ENCODE measurements at regions not wholly inside any gene's neighbourhood (a gene's known extent, or its start where the extent isn't known, plus 50 kb on each side); places are given as distances from the start of the nearest gene placed in this dataset.

DNA sequence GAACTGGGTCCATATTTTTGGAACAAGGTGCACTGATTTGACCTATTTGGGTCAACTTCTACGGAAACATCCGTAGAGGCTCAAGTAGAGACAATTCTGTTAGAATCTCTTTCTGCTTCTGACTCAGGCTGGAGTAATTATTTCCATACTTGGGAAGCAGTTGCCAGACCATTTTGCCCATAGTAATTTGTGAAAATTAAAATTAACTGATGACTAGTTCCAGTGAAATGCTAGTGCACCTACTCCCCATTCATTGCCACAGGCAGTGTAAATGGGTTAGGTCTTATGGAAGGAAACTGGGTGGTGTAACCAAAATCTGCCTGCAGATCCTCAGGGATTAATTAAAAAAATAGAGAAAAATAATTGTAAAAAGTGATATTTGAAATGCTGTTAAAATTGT, 201.1 kb downstream of the TENT4A start:
- Histone ChIP-seq H3K36me3 (ENCODE audit: insufficient read depth, low read length) (no peaks in the 10 kb centered on the region), H4K20me1 (ENCODE audit: insufficient read depth, low read length) (no peaks in the 10 kb centered on the region), H3K4me1 (ENCODE audit: insufficient read depth, low read length, poor library complexity, severe bottlenecking) (no peaks in the 10 kb centered on the region), H3K4me2 (ENCODE audit: low read length) (no peak overlapping the region), H3K4me3 (ENCODE audit: low read depth, low read length, poor library complexity, severe bottlenecking) (no peak overlapping the region), H3K79me2 (ENCODE audit: insufficient read depth, low read depth, low read length) (no peaks in the 10 kb centered on the region), H3K9me3 (ENCODE audit: low read length) (no peaks in the 10 kb centered on the region), H3K27ac (ENCODE audit: low read depth, low read length, poor library complexity, severe bottlenecking) (no peak overlapping the region), H2AFZ (ENCODE audit: low read length) (no peak overlapping the region), H3K9me2 (ENCODE audit: insufficient read depth, low read length) (no peaks in the 10 kb centered on the region)
- BruUV-seq (replicated peaks): no TSS peak
- TF ChIP-seq CTCF (conservative IDR thresholded peaks at IDR 0.05; ENCODE audit: low read length) (no peak), EZH2phosphoT487 (IDR thresholded peaks at IDR 0.05; ENCODE audit: borderline replicate concordance, low read depth, low read length) (no peak)
- POLR2A ChIA-PET: no interaction called here
- DNase-seq (ENCODE audit: low spot score): no peak
- CTCF ChIA-PET (ENCODE audit: unreplicated experiment): no interaction called here
- intact Hi-C loops (cut with micrococcal nuclease; ENCODE audit: unreplicated experiment): no loop called here

DNA sequence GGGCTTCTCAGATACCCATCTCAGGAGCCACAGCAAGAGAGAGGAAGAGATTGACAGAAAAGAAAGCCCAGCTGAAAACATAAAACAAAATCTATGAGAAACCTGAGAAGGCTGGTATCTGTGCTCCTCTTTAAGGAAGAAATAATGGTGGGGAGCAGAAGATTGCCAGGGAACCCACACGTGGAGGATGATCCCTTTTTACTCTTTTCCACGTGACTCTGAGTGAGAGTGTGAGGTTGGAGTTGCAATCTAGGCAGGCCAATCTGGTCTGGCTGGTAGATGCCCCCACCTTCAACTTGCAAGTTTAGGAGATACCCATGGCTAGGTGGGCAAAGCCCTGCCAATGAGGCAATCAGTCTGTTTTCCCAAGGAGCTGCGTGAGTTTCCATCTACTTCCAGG, 202.3 kb downstream of the TENT4A start:
- H3K27ac ChIP-seq (ENCODE audit: low read depth, low read length, poor library complexity, severe bottlenecking): no peak overlapping the region
- BruUV-seq (replicated peaks): no TSS peak
- CTCF ChIA-PET (ENCODE audit: unreplicated experiment): no interaction called here
- H3K9me3 ChIP-seq (ENCODE audit: low read length): no peaks in the 10 kb centered on the region
- no peak overlapping the region for H2AFZ ChIP-seq (ENCODE audit: low read length)
- H3K4me2 ChIP-seq (ENCODE audit: low read length): no peak overlapping the region
- DNase-seq (ENCODE audit: low spot score): no peak
- no peaks in the 10 kb centered on the region for H3K9me2 ChIP-seq (ENCODE audit: insufficient read depth, low read length)
- no peaks in the 10 kb centered on the region for H3K4me1 ChIP-seq (ENCODE audit: insufficient read depth, low read length, poor library complexity, severe bottlenecking)
- intact Hi-C loops (cut with micrococcal nuclease; ENCODE audit: unreplicated experiment): no loop called here
- POLR2A ChIA-PET: interaction anchor here (0.6 kb wide), 1 partner anchor 18 kb away, joined by 3 read pairs; no protein-coding TSS in a partner anchor
- H3K4me3 ChIP-seq (ENCODE audit: low read depth, low read length, poor library complexity, severe bottlenecking): no peak overlapping the region
- H3K79me2 ChIP-seq (ENCODE audit: insufficient read depth, low read depth, low read length): no peaks in the 10 kb centered on the region
- H4K20me1 ChIP-seq (ENCODE audit: insufficient read depth, low read length): no peaks in the 10 kb centered on the region
- H3K36me3 ChIP-seq (ENCODE audit: insufficient read depth, low read length): no peaks in the 10 kb centered on the region
- TF ChIP-seq CTCF (conservative IDR thresholded peaks at IDR 0.05; ENCODE audit: low read length) (no peak), EZH2phosphoT487 (IDR thresholded peaks at IDR 0.05; ENCODE audit: borderline replicate concordance, low read depth, low read length) (no peak)

DNA sequence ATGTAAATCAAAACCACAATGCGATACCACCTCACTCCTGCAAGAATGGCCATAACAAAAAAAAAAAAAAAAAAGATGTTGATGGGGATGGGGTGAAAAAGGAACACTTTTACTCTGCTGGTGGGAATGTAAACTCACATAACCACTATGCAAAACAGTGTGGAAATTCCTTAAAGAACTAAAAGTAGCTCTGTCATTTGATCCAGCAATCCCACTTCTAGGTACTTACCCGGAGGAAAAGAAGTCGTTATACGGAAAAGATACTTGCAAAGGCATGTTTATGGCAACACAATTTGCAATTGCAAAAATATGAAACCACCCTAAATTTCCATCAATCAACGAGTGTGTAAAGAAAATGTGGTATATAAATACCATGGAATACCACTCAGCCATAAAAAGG, 205.0 kb downstream of the TENT4A start:
- Histone ChIP-seq H3K4me2 (ENCODE audit: low read length) (no peak overlapping the region), H3K9me2 (ENCODE audit: insufficient read depth, low read length) (no peaks in the 10 kb centered on the region), H2AFZ (ENCODE audit: low read length) (no peak overlapping the region), H3K9me3 (ENCODE audit: low read length) (no peaks in the 10 kb centered on the region), H3K27ac (ENCODE audit: low read depth, low read length, poor library complexity, severe bottlenecking) (no peak overlapping the region), H3K4me1 (ENCODE audit: insufficient read depth, low read length, poor library complexity, severe bottlenecking) (no peaks in the 10 kb centered on the region), H3K79me2 (ENCODE audit: insufficient read depth, low read depth, low read length) (no peaks in the 10 kb centered on the region), H3K36me3 (ENCODE audit: insufficient read depth, low read length) (no peaks in the 10 kb centered on the region), H4K20me1 (ENCODE audit: insufficient read depth, low read length) (no peaks in the 10 kb centered on the region), H3K4me3 (ENCODE audit: low read depth, low read length, poor library complexity, severe bottlenecking) (no peak overlapping the region)
- no peak for DNase-seq (ENCODE audit: low spot score)
- POLR2A ChIA-PET: no interaction called here
- BruUV-seq (replicated peaks): no TSS peak
- CTCF ChIA-PET (ENCODE audit: unreplicated experiment): no interaction called here
- no peak for TF ChIP-seq EZH2phosphoT487 (IDR thresholded peaks at IDR 0.05; ENCODE audit: borderline replicate concordance, low read depth, low read length)
- intact Hi-C loops (cut with micrococcal nuclease; ENCODE audit: unreplicated experiment): no loop called here
